Urothelium cell line (cell line): ENCODE measurements at regions not wholly inside any gene's neighbourhood (a gene's known extent, or its start where the extent isn't known, plus 50 kb on each side); places are given as distances from the start of the nearest gene placed in this dataset.

ENCODE experiments used
- DNase-seq: peaks from one replicate; pipeline ENCODE4 v3.0.0; 2011; ENCODE audit warnings: low spot score, mixed read lengths
- FAIRE-seq: peaks from 2 replicates; lab custom pipeline; 2011; peaks lifted over from hg19 to GRCh38; lab: Jason Lieb, UNC

DNA sequence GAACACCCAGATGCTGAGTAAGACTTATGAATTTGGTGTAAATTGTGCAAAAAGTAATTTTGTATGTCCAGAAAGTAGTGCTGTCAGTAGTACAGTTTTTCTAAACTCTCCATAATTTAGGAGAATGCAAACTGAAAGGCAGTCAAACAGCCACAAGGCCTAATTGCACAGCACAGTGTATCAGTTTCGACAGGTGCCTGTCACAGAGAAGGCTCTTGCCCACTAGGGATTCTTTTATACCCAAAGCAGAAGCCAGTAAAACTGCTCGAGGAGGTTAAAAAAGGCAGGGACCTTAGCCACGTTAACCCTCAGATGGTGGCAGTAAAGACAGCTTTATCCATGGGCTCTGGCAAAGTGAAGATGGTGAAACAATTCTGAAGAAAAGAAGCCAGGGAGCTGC is 69.4 kb upstream of the GATB start:
- DNase-seq (no peak), FAIRE-seq (no peak)

- FAIRE-seq, result no peak
- DNase-seq, result no peak
These were observed 68.5 kb upstream of the GATB start for GRCh38 chr4:151829309-151829708.

GRCh38 chr4:151824656-151825055 is 63.8 kb upstream of the GATB start:
- no peak for DNase-seq
- FAIRE-seq, result no peak

DNA sequence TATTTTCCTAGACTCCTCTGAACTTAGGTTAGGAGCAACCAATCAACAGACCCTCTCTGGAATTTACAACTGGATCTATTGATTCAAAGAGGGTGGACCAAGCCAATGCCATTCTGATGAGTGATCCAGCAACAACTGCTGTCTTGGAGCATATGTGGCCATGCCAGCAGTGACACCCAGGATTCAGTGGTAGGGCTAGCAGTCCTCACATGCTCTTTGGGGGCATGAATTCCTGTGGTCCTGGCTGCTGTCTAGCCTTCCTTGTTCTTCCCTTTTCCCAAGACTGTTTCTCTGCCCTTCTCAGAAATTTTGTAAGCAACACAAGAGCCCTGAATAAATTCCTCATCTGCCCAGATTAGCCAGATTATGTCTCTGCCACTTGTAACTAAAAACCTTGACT is 61.5 kb upstream of the GATB start:
- FAIRE-seq, result no peak

GRCh38 chr4:151820004-151820403 is 59.2 kb upstream of the GATB start:
- FAIRE-seq, result no peak
- DNase-seq, result no peak

More for the DNA sequence above, 61.5 kb upstream of the GATB start:
- no peak for DNase-seq

DNA sequence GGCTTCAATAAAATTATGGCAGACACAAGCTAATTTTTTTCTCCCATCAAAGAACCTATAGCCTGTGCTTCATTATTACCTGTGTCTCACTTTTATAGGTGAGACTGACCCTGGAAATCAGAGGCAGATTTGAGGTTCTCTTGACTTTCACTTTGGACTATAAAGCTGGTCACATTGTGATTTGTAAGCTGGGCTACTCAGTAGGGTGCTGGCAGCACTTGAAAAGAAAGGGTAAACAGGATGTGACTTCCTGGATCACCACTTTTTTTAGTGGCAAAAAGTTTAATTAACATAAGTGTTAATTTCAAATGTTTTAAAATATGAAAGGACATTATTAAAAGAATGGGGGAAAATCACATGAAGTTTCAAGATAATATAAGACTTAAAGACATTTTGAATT is 50.6 kb upstream of the GATB start:
- no peak for DNase-seq
- FAIRE-seq, result no peak
